Subcutaneous abdominal adipose tissue (tissue), 5 donors: ENCODE measurements at regions not wholly inside any gene's neighbourhood (a gene's known extent, or its start where the extent isn't known, plus 50 kb on each side); places are given as distances from the start of the nearest gene placed in this dataset.

Experiments
- H3K27ac ChIP-seq: one replicate; pipeline ENCODE4 v1.7.0; 2013; ENCODE audit warnings: low read depth, mild to moderate bottlenecking, inconsistent platforms, low read length, moderate library complexity
- H3K27me3 ChIP-seq, 5 donors: one replicate each; pipeline ENCODE4 v1.7.0; 2013; ENCODE audit warnings: low read length in 5 of 5, inconsistent platforms in 1 of 5; ENCODE audit not compliant: control insufficient read depth in 5 of 5, insufficient read depth in 4 of 5
- H3K36me3 ChIP-seq, 5 donors: one replicate each; pipeline ENCODE4 v1.7.0; 2013; ENCODE audit warnings: low read length in 5 of 5; ENCODE audit not compliant: control insufficient read depth in 5 of 5, insufficient read depth in 5 of 5
- H3K4me1 ChIP-seq, 5 donors: one replicate each; pipeline ENCODE4 v1.7.0; 2013; ENCODE audit warnings: low read length in 5 of 5, mild to moderate bottlenecking in 3 of 5, moderate library complexity in 1 of 5; ENCODE audit not compliant: control insufficient read depth in 5 of 5, insufficient read depth in 5 of 5
- H3K4me3 ChIP-seq, 5 donors: one replicate each; pipeline ENCODE4 v1.7.0; 2013; ENCODE audit warnings: low read length in 5 of 5, low read depth in 1 of 5
- H3K9ac ChIP-seq, 5 donors: one replicate each; pipeline ENCODE4 v1.7.0; 2013; ENCODE audit warnings: low read length in 5 of 5, mild to moderate bottlenecking in 4 of 5, moderate library complexity in 3 of 5
- H3K9me3 ChIP-seq, 5 donors: one replicate each; pipeline ENCODE4 v1.7.0; 2013; ENCODE audit warnings: low read length in 5 of 5; ENCODE audit not compliant: control insufficient read depth in 5 of 5
- donor health status: healthy.
- donor health status: healthy.
- donor health status: healthy.
- donor health status: healthy.
- donor health status: healthy.

- Histone ChIP-seq H3K36me3 (no peaks in the 10 kb centered on the region), H3K27me3 (peaks cover 0 to 3% (median 0%) of the 10 kb centered on the region in 5 donors), H3K4me3 (no peak overlapping the region), H3K4me1 (no peaks in the 10 kb centered on the region), H3K9ac (no peak overlapping the region), H3K9me3 (no peaks in the 10 kb centered on the region), H3K27ac (no peak overlapping the region)
These were observed 94.1 kb upstream of the ZNF800 start for GRCh38 chr7:127486654-127487053.

GRCh38 chr7:127485482-127485881 lies 93.0 kb upstream of the ZNF800 start:
- Histone ChIP-seq H3K9me3 (no peaks in the 10 kb centered on the region), H3K9ac (no peak overlapping the region), H3K27me3 (peaks cover 0 to 3% (median 0%) of the 10 kb centered on the region in 5 donors), H3K4me1 (no peaks in the 10 kb centered on the region), H3K36me3 (no peaks in the 10 kb centered on the region), H3K27ac (no peak overlapping the region), H3K4me3 (no peak overlapping the region)

GRCh38 chr7:127484954-127485353 lies 92.4 kb upstream of the ZNF800 start:
- Histone ChIP-seq H3K4me1 (no peaks in the 10 kb centered on the region), H3K27ac (no peak overlapping the region), H3K9ac (no peak overlapping the region), H3K9me3 (no peaks in the 10 kb centered on the region), H3K36me3 (no peaks in the 10 kb centered on the region), H3K27me3 (peaks cover 0 to 3% (median 0%) of the 10 kb centered on the region in 5 donors), H3K4me3 (no peak overlapping the region)

- no peaks in the 10 kb centered on the region for H3K4me1 ChIP-seq
- H3K27me3 ChIP-seq = peaks cover 0 to 3% (median 0%) of the 10 kb centered on the region in 5 donors
- H3K4me3 ChIP-seq = no peak overlapping the region
- H3K9me3 ChIP-seq = no peaks in the 10 kb centered on the region
- no peak overlapping the region for H3K9ac ChIP-seq
- H3K36me3 ChIP-seq = no peaks in the 10 kb centered on the region
- no peak overlapping the region for H3K27ac ChIP-seq
These were observed 86.0 kb upstream of the ZNF800 start for GRCh38 chr7:127478461-127478860.

- H3K4me1 ChIP-seq = no peaks in the 10 kb centered on the region
These were observed 85.5 kb upstream of the ZNF800 start for GRCh38 chr7:127478024-127478355.

GRCh38 chr7:127477295-127478023 lies 85.0 kb upstream of the ZNF800 start:
- Histone ChIP-seq H3K9me3 (no peaks in the 10 kb centered on the region), H3K27me3 (peaks cover 0 to 3% (median 0%) of the 10 kb centered on the region in 5 donors), H3K4me1 (no peaks in the 10 kb centered on the region), H3K27ac (no peak overlapping the region), H3K4me3 (no peak overlapping the region), H3K36me3 (no peaks in the 10 kb centered on the region), H3K9ac (no peak overlapping the region)

More at GRCh38 chr7:127478024-127478355, 85.5 kb upstream of the ZNF800 start:
- Histone ChIP-seq H3K27me3 (peaks cover 0 to 3% (median 0%) of the 10 kb centered on the region in 5 donors), H3K4me3 (no peak overlapping the region), H3K36me3 (no peaks in the 10 kb centered on the region), H3K9me3 (no peaks in the 10 kb centered on the region), H3K27ac (no peak overlapping the region), H3K9ac (no peak overlapping the region)

- Histone ChIP-seq H3K9me3 (no peaks in the 10 kb centered on the region), H3K9ac (no peak overlapping the region), H3K27me3 (peaks cover 0 to 3% (median 0%) of the 10 kb centered on the region in 5 donors), H3K27ac (no peak overlapping the region), H3K4me1 (no peaks in the 10 kb centered on the region), H3K4me3 (no peak overlapping the region), H3K36me3 (no peaks in the 10 kb centered on the region)
These were observed 84.1 kb upstream of the ZNF800 start for GRCh38 chr7:127476618-127477017.

- peaks cover 0 to 2% (median 0%) of the 10 kb centered on the region in 5 donors for H3K9me3 ChIP-seq
- no peak overlapping the region for H3K9ac ChIP-seq
- no peak overlapping the region for H3K4me3 ChIP-seq
- no peaks in the 10 kb centered on the region for H3K36me3 ChIP-seq
- no peak overlapping the region for H3K27ac ChIP-seq
- H3K27me3 ChIP-seq = peaks cover 0 to 3% (median 0%) of the 10 kb centered on the region in 5 donors
- H3K4me1 ChIP-seq = no peaks in the 10 kb centered on the region
These were observed 81.9 kb upstream of the ZNF800 start for GRCh38 chr7:127474457-127474856.

GRCh38 chr7:127473409-127473808 lies 80.9 kb upstream of the ZNF800 start:
- no peak overlapping the region for H3K4me3 ChIP-seq
- no peaks in the 10 kb centered on the region for H3K27me3 ChIP-seq
- no peaks in the 10 kb centered on the region for H3K4me1 ChIP-seq
- H3K9ac ChIP-seq = no peak overlapping the region
- H3K27ac ChIP-seq = no peak overlapping the region
- H3K9me3 ChIP-seq = peaks cover 0 to 2% (median 0%) of the 10 kb centered on the region in 5 donors
- H3K36me3 ChIP-seq = no peaks in the 10 kb centered on the region

GRCh38 chr7:127460077-127460476 lies 67.6 kb upstream of the ZNF800 start:
- Histone ChIP-seq H3K27me3 (no peaks in the 10 kb centered on the region), H3K4me3 (no peak overlapping the region), H3K36me3 (no peaks in the 10 kb centered on the region), H3K27ac (no peak overlapping the region), H3K4me1 (no peaks in the 10 kb centered on the region), H3K9me3 (peaks cover 0 to 4% (median 0%) of the 10 kb centered on the region in 5 donors), H3K9ac (no peak overlapping the region)
